BJ (cell line): ENCODE measurements at regions not wholly inside any gene's neighbourhood (a gene's known extent, or its start where the extent isn't known, plus 50 kb on each side); places are given as distances from the start of the nearest gene placed in this dataset.

Source experiments
- CTCF ChIA-PET: fragments of 350-600 bp; formaldehyde crosslinking; extraction: SDS; loops from one replicate; lab custom pipeline; 2021; ENCODE audit warnings: antibody characterized with exemption, inconsistent platforms; lab: Yijun Ruan, JAX
- POLR2A ChIA-PET: fragments of 300-600 bp; sonication (Branson Sonifier 250); formaldehyde crosslinking; extraction: SDS; loops from one replicate; lab custom pipeline; 2021; ENCODE audit warnings: antibody characterized with exemption; lab: Charles Lee
- DNase-seq: peaks from one replicate; pipeline ENCODE4 v3.0.0-alpha.2; 2011; ENCODE audit warnings: low read depth
- H3K27me3 ChIP-seq: 2 replicates; pipeline ENCODE4 v1.6.0; 2011; ENCODE audit warnings: low read length; ENCODE audit not compliant: control insufficient read depth, insufficient read depth
- H3K36me3 ChIP-seq: 2 replicates; pipeline ENCODE4 v1.5.1; 2011; ENCODE audit warnings: low read length; ENCODE audit not compliant: control insufficient read depth, insufficient read depth
- H3K4me3 ChIP-seq: 2 replicates; pipeline ENCODE4 v1.5.1; 2011; ENCODE audit warnings: low read depth, mild to moderate bottlenecking, control low read depth, low read length
- CTCF ChIP-seq: IDR thresholded peaks from 2 replicates; pipeline ENCODE4 v1.5.1; 2011; ENCODE audit warnings: low read depth, mild to moderate bottlenecking, control low read depth, inconsistent platforms, low read length, moderate library complexity; ENCODE audit not compliant: insufficient read depth

GRCh38 chr1:190616235-190616634 lies 138.6 kb upstream of the BRINP3 start:
- ChIA-PET CTCF (no interaction called here), POLR2A (no interaction called here)
- TF ChIP-seq CTCF, result no peak
- no peak for DNase-seq
- Histone ChIP-seq H3K36me3 (no peaks in the 10 kb centered on the region), H3K4me3 (no peak overlapping the region), H3K27me3 (no peaks in the 10 kb centered on the region)

GRCh38 chr1:190619724-190620123 lies 142.1 kb upstream of the BRINP3 start:
- no peak for DNase-seq
- ChIA-PET CTCF (no interaction called here), POLR2A (no interaction called here)
- Histone ChIP-seq H3K36me3 (no peaks in the 10 kb centered on the region), H3K27me3 (no peaks in the 10 kb centered on the region), H3K4me3 (no peak overlapping the region)
- TF ChIP-seq CTCF, result no peak

- ChIA-PET POLR2A (no interaction called here), CTCF (no interaction called here)
- Histone ChIP-seq H3K4me3 (no peak overlapping the region), H3K27me3 (no peaks in the 10 kb centered on the region), H3K36me3 (no peaks in the 10 kb centered on the region)
- DNase-seq, result no peak
- no peak for TF ChIP-seq CTCF
These were observed 155.8 kb upstream of the BRINP3 start for GRCh38 chr1:190633488-190633887.

GRCh38 chr1:190634134-190634533 lies 156.5 kb upstream of the BRINP3 start:
- Histone ChIP-seq H3K36me3 (no peaks in the 10 kb centered on the region), H3K27me3 (no peaks in the 10 kb centered on the region), H3K4me3 (no peak overlapping the region)
- ChIA-PET CTCF (no interaction called here), POLR2A (no interaction called here)
- no peak for TF ChIP-seq CTCF
- DNase-seq, result no peak

- DNase-seq, result no peak
- ChIA-PET POLR2A (no interaction called here), CTCF (no interaction called here)
- no peaks in the 10 kb centered on the region for H3K36me3 ChIP-seq
- no peak overlapping the region for H3K4me3 ChIP-seq
- no peak for TF ChIP-seq CTCF
- no peaks in the 10 kb centered on the region for H3K27me3 ChIP-seq
These were observed 171.9 kb upstream of the BRINP3 start for GRCh38 chr1:190649553-190649952.
